Keratinocyte (primary cell): ENCODE measurements at regions not wholly inside any gene's neighbourhood (a gene's known extent, or its start where the extent isn't known, plus 50 kb on each side); places are given as distances from the start of the nearest gene placed in this dataset.

Source experiments
- DNase-seq: peaks from one replicate; pipeline ENCODE4 v3.0.0-alpha.2; 2011; ENCODE audit warnings: low read depth, missing footprints, low spot score
- FAIRE-seq: peaks from 2 replicates; lab custom pipeline; 2011; peaks lifted over from hg19 to GRCh38; lab: Jason Lieb, UNC
- H2AFZ ChIP-seq: 2 replicates; pipeline ENCODE4 v1.6.0; 2012; ENCODE audit warnings: low read length, control low read depth, inconsistent platforms; ENCODE audit not compliant: control insufficient read depth
- H3K27ac ChIP-seq: 2 replicates; pipeline ENCODE4 v1.5.1; 2011; ENCODE audit warnings: low read length; ENCODE audit not compliant: control insufficient read depth, insufficient read depth
- H3K27me3 ChIP-seq: 3 replicates; pipeline ENCODE4 v1.6.0; 2011; ENCODE audit warnings: low read length; ENCODE audit not compliant: control insufficient read depth, insufficient read depth; ENCODE audit errors: extremely low read depth
- H3K36me3 ChIP-seq, 2 experiments: 2 replicates in 1 of 2; 3 replicates in 1 of 2; pipeline ENCODE4 v1.5.1; 2011; ENCODE audit warnings: low read length in 2 of 2, mild to moderate bottlenecking in 1 of 2; ENCODE audit not compliant: control insufficient read depth in 2 of 2, insufficient read depth in 2 of 2; ENCODE audit errors: extremely low read depth in 1 of 2
- H3K4me1 ChIP-seq: 3 replicates; pipeline ENCODE4 v1.5.1; 2011; ENCODE audit warnings: low read length; ENCODE audit not compliant: control insufficient read depth, insufficient read depth; ENCODE audit errors: extremely low read depth
- H3K4me2 ChIP-seq: 3 replicates; pipeline ENCODE4 v1.6.0; 2011; ENCODE audit warnings: low read depth, low read length; ENCODE audit not compliant: control insufficient read depth, insufficient read depth; ENCODE audit errors: extremely low read depth
- H3K4me3 ChIP-seq, 3 experiments: fragments of 200-600 bp in 1 of 3; sonication (generic) in 1 of 3; 2 replicates in 2 of 3; 3 replicates in 1 of 3; pipeline ENCODE4 v1.5.1; 2011 to 2016; ENCODE audit warnings: low read length in 3 of 3, mild to moderate bottlenecking in 3 of 3, control low read depth in 2 of 3, inconsistent platforms in 1 of 3, low read depth in 1 of 3, mixed read lengths in 1 of 3, mixed run types in 1 of 3, moderate library complexity in 1 of 3; ENCODE audit not compliant: control insufficient read depth in 2 of 3, insufficient read depth in 2 of 3; ENCODE audit errors: extremely low read depth in 1 of 3
- H3K79me2 ChIP-seq: 2 replicates; pipeline ENCODE4 v1.6.0; 2012; ENCODE audit warnings: low read length; ENCODE audit not compliant: control insufficient read depth, insufficient read depth
- H3K9ac ChIP-seq: 3 replicates; pipeline ENCODE4 v1.6.0; 2011; ENCODE audit warnings: low read length; ENCODE audit not compliant: control insufficient read depth, insufficient read depth; ENCODE audit errors: extremely low read depth
- H3K9me1 ChIP-seq: 3 replicates; pipeline ENCODE4 v1.6.0; 2011; ENCODE audit warnings: low read length; ENCODE audit not compliant: control insufficient read depth, insufficient read depth; ENCODE audit errors: extremely low read depth
- H3K9me3 ChIP-seq: 2 replicates; pipeline ENCODE4 v1.5.1; 2012; ENCODE audit warnings: low read depth, low read length; ENCODE audit not compliant: control insufficient read depth
- H4K20me1 ChIP-seq: 3 replicates; pipeline ENCODE4 v1.6.0; 2011; ENCODE audit warnings: low read length; ENCODE audit not compliant: control insufficient read depth, insufficient read depth; ENCODE audit errors: extremely low read depth
- EZH2 ChIP-seq: IDR thresholded peaks from one replicate; pipeline ENCODE4 v1.6.1; 2012; ENCODE audit warnings: inconsistent platforms, mild to moderate bottlenecking, low read length, moderate library complexity
- dilution Hi-C: fragments of 300-500 bp; cut with MboI; formaldehyde crosslinking; loops from one replicate; pipeline ENCODE4 v1.7.0; 2020; ENCODE audit warnings: low sequenced_read_pairs; ENCODE audit not compliant: extremely low pct_ligation_motif_present
- TF ChIP-seq, protein P1 (sequence below), 3 experiments: IDR thresholded peaks in 1 of 3; conservative IDR thresholded peaks in 1 of 3; optimal IDR thresholded peaks in 1 of 3; 2 replicates in 2 of 3; 3 replicates in 1 of 3; pipeline versions ENCODE3 to v1.5.1; 2011; ENCODE audit warnings: low read length in 3 of 3, mild to moderate bottlenecking in 3 of 3, moderate library complexity in 2 of 3, control low read depth in 1 of 3, inconsistent platforms in 1 of 3; ENCODE audit not compliant: insufficient read depth in 2 of 3; ENCODE audit errors: extremely low read depth in 1 of 3

DNA sequence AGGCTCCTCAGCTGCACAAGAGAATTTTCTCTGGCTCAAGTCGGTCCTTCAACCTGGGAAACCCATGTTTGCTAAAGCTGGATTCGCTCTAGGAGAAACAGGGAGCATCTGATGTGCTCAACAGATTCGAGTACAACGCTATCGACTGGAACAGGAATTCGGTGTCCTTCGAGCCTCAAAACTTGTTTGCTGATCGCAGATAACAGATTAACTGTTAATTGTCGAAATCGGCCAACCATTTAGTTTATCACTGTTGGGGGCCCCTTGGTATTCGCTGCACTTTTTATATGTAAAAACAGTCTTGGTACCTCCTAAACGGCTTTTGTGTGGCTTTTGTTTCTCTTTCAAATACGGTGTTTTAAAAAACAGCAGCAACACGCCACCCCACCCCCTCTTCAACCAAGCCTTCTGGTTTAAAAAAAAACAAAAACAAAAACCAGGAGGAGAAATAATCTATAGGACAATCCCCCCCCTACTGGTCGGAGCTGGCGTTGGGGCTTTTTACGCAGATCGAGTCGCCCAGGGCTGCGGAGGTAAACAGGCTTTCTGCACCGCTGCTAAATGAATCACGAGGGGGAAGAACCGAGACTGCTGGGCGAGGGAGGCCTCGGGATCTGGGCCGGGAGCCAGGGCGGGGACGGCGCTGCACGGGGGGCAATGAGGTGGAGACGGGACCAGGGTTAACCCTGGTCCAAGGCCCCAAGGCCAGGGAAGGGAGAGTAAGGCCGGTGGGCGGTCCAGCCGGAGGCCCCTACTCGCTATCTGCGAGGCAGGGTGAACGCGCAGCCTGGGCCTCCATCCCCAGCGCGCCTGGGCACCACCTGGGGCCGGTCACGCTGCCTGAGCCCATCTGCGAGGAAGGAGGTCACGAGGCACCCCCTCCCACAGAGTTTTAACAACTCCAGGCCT lies 71.7 kb upstream of the BCOR start:
- dilution Hi-C loops = no loop called here
- Histone ChIP-seq H2AFZ (no peak overlapping the region), H3K4me2 (peak overlapping the region; percentile 56), H3K27ac (no peak overlapping the region), H3K9me1 (no peaks in the 10 kb centered on the region), H3K4me1 (peaks cover 13% of the 10 kb centered on the region), H3K79me2 (no peaks in the 10 kb centered on the region), H3K4me3 (no peak overlapping the region), H3K9me3 (no peaks in the 10 kb centered on the region), H3K9ac (no peak overlapping the region), H3K27me3 (peaks cover 45% of the 10 kb centered on the region), H4K20me1 (no peaks in the 10 kb centered on the region), H3K36me3 (no peaks in the 10 kb centered on the region)
- no peak for TF ChIP-seq EZH2
- TF ChIP-seq, protein P1, sequence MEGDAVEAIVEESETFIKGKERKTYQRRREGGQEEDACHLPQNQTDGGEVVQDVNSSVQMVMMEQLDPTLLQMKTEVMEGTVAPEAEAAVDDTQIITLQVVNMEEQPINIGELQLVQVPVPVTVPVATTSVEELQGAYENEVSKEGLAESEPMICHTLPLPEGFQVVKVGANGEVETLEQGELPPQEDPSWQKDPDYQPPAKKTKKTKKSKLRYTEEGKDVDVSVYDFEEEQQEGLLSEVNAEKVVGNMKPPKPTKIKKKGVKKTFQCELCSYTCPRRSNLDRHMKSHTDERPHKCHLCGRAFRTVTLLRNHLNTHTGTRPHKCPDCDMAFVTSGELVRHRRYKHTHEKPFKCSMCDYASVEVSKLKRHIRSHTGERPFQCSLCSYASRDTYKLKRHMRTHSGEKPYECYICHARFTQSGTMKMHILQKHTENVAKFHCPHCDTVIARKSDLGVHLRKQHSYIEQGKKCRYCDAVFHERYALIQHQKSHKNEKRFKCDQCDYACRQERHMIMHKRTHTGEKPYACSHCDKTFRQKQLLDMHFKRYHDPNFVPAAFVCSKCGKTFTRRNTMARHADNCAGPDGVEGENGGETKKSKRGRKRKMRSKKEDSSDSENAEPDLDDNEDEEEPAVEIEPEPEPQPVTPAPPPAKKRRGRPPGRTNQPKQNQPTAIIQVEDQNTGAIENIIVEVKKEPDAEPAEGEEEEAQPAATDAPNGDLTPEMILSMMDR (optimal IDR thresholded peaks at IDR 0.05 in 1 of 3, IDR thresholded peaks at IDR 0.05 in 1 of 3, conservative IDR thresholded peaks at IDR 0.05 in 1 of 3; ENCODE audit: extremely low read depth in 1 of 3, insufficient read depth in 2 of 3, low read length in 3 of 3) = peak in 2 of 3 experiments; percentile 21 to 37
- DNase-seq (no peak), FAIRE-seq (no peak)

DNA sequence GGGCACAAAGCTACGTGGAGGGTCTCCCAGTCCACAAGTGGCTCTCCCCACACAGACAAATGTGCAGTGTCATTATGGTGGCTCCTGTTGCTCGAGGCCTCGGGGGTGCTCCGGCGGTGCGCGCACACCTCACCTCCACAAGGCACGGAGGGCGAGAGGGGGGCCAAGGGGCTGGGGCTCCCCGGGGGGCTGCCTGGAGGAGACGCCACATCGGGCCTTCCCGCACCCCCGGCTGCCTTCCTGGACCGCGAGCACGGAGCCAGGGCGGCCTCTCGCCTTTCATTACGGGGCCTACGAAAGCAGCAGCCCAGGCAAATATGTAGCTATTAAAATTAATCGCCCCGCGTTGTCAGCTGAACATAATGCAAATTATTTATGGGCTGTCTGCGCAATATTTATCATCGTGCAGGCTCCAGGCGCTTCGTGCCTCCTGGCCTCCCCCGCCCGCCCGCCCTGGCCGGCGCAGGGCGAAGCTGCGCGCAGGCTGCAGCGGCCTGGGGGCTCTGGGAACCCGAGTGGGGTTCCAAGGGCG lies 70.8 kb upstream of the BCOR start:
- Histone ChIP-seq H3K27me3 (peaks cover 42% of the 10 kb centered on the region), H3K27ac (no peak overlapping the region), H2AFZ (no peak overlapping the region), H3K4me1 (peaks cover 9% of the 10 kb centered on the region), H3K9me1 (no peaks in the 10 kb centered on the region), H3K4me2 (no peak overlapping the region), H3K9ac (no peak overlapping the region), H3K79me2 (no peaks in the 10 kb centered on the region), H3K4me3 (no peak overlapping the region), H3K9me3 (no peaks in the 10 kb centered on the region), H3K36me3 (no peaks in the 10 kb centered on the region), H4K20me1 (no peaks in the 10 kb centered on the region)
- FAIRE-seq (no peak), DNase-seq (no peak)
- dilution Hi-C loops = no loop called here
- TF ChIP-seq, protein P1 (optimal IDR thresholded peaks at IDR 0.05 in 1 of 3, IDR thresholded peaks at IDR 0.05 in 1 of 3, conservative IDR thresholded peaks at IDR 0.05 in 1 of 3; ENCODE audit: extremely low read depth in 1 of 3, insufficient read depth in 2 of 3, low read length in 3 of 3) = no peak
- no peak for TF ChIP-seq EZH2
